Coronary artery (tissue), 2 donors: ENCODE measurements at regions not wholly inside any gene's neighbourhood (a gene's known extent, or its start where the extent isn't known, plus 50 kb on each side); places are given as distances from the start of the nearest gene placed in this dataset.

Experiments used
- DNase-seq: peaks from one replicate; pipeline ENCODE4 v3.0.0-alpha.2; 2017; ENCODE audit warnings: low spot score
- H3K27ac ChIP-seq, 2 donors: fragments of 200-600 bp; sonication (generic); one replicate each; pipeline ENCODE4 v1.5.1; 2016 to 2019
- H3K4me3 ChIP-seq: fragments of 200-600 bp; sonication (generic); 2 replicates; pipeline ENCODE4 v1.5.1; 2016; ENCODE audit warnings: mild to moderate bottlenecking, moderate library complexity
- CTCF ChIP-seq: fragments of 200-600 bp; sonication (generic); IDR thresholded peaks from one replicate; pipeline ENCODE4 v1.5.1; 2019; ENCODE audit warnings: antibody characterized with exemption

- Histone ChIP-seq H3K4me3 (no peak overlapping the region), H3K27ac (no peak overlapping the region)
- TF ChIP-seq CTCF = no peak
- DNase-seq = no peak
Measured at GRCh38 chr20:60371384-60371783, 413.2 kb downstream of the CDH26 start.

GRCh38 chr20:60372275-60372674, 414.1 kb downstream of the CDH26 start:
- Histone ChIP-seq H3K27ac (no peak overlapping the region), H3K4me3 (no peak overlapping the region)
- no peak for DNase-seq
- TF ChIP-seq CTCF = no peak

- no peak for DNase-seq
- Histone ChIP-seq H3K4me3 (no peak overlapping the region), H3K27ac (no peak overlapping the region)
- TF ChIP-seq CTCF = no peak
Measured at GRCh38 chr20:60372822-60373221, 414.6 kb downstream of the CDH26 start.

GRCh38 chr20:60378620-60379019, 420.4 kb downstream of the CDH26 start:
- no peak for DNase-seq
- Histone ChIP-seq H3K27ac (no peak overlapping the region), H3K4me3 (no peak overlapping the region)
- TF ChIP-seq CTCF = no peak

- no peak for TF ChIP-seq CTCF
- no peak overlapping the region for H3K4me3 ChIP-seq
- DNase-seq = no peak
- no peak overlapping the region for H3K27ac ChIP-seq
Measured at GRCh38 chr20:60381643-60382400, 423.6 kb downstream of the CDH26 start.

GRCh38 chr20:60389441-60389840, 431.2 kb downstream of the CDH26 start:
- no peak for TF ChIP-seq CTCF
- H3K4me3 ChIP-seq = no peak overlapping the region
- DNase-seq = no peak
- H3K27ac ChIP-seq = no peak overlapping the region

GRCh38 chr20:60389882-60390281, 431.7 kb downstream of the CDH26 start:
- Histone ChIP-seq H3K27ac (no peak overlapping the region), H3K4me3 (no peak overlapping the region)
- no peak for TF ChIP-seq CTCF
- DNase-seq = no peak
